ENCODE measurements at regions not wholly inside any gene's neighbourhood (a gene's known extent, or its start where the extent isn't known, plus 50 kb on each side); places are given as distances from the start of the nearest gene placed in this dataset.

GRCh38 chr1:112133487-112133886 lies 144.0 kb upstream of the KCND3 start:
- Histone ChIP-seq H3K4me3 (ENCODE audit: low read length) (no peak overlapping the region), H2AFZ (ENCODE audit: low read depth, low read length) (no peak overlapping the region), H3K9me3 (ENCODE audit: insufficient read depth, low read length) (no peaks in the 10 kb centered on the region), H3K27ac (ENCODE audit: low read length) (no peak overlapping the region), H4K20me1 (ENCODE audit: insufficient read depth, low read length) (no peaks in the 10 kb centered on the region), H3K27me3 (ENCODE audit: low read depth, low read length) (peaks cover 6% of the 10 kb centered on the region), H3K36me3 (replicated peaks; ENCODE audit: low read depth, low read length) (no peaks in the 10 kb centered on the region), H3K79me2 (ENCODE audit: low read length) (no peaks in the 10 kb centered on the region), H3K4me2 (ENCODE audit: low read length) (no peak overlapping the region), H3K4me1 (ENCODE audit: low read length) (no peaks in the 10 kb centered on the region), H3K9ac (ENCODE audit: low read length) (no peak overlapping the region)
- no peak for TF ChIP-seq CTCF (IDR thresholded peaks at IDR 0.05; ENCODE audit: low read depth, low read length)
- no peak for TF ChIP-seq EZH2phosphoT487 (IDR thresholded peaks at IDR 0.05; ENCODE audit: low read depth)

GRCh38 chr1:112140743-112141142 lies 151.3 kb upstream of the KCND3 start:
- Histone ChIP-seq H3K4me1 (ENCODE audit: low read length) (no peaks in the 10 kb centered on the region), H3K9ac (ENCODE audit: low read length) (no peak overlapping the region), H3K36me3 (replicated peaks; ENCODE audit: low read depth, low read length) (no peaks in the 10 kb centered on the region), H3K27me3 (ENCODE audit: low read depth, low read length) (peaks cover 28% of the 10 kb centered on the region), H3K79me2 (ENCODE audit: low read length) (no peaks in the 10 kb centered on the region), H3K4me2 (ENCODE audit: low read length) (no peak overlapping the region), H3K9me3 (ENCODE audit: insufficient read depth, low read length) (no peaks in the 10 kb centered on the region), H3K27ac (ENCODE audit: low read length) (no peak overlapping the region), H3K4me3 (ENCODE audit: low read length) (no peak overlapping the region), H4K20me1 (ENCODE audit: insufficient read depth, low read length) (no peaks in the 10 kb centered on the region), H2AFZ (ENCODE audit: low read depth, low read length) (no peak overlapping the region)
- TF ChIP-seq CTCF (IDR thresholded peaks at IDR 0.05; ENCODE audit: low read depth, low read length) (no peak), EZH2phosphoT487 (IDR thresholded peaks at IDR 0.05; ENCODE audit: low read depth) (no peak)

- Histone ChIP-seq H3K4me2 (ENCODE audit: low read length) (no peak overlapping the region), H3K4me3 (ENCODE audit: low read length) (no peak overlapping the region), H3K36me3 (replicated peaks; ENCODE audit: low read depth, low read length) (no peaks in the 10 kb centered on the region), H3K4me1 (ENCODE audit: low read length) (no peaks in the 10 kb centered on the region), H3K79me2 (ENCODE audit: low read length) (no peaks in the 10 kb centered on the region), H2AFZ (ENCODE audit: low read depth, low read length) (no peak overlapping the region), H3K9me3 (ENCODE audit: insufficient read depth, low read length) (no peaks in the 10 kb centered on the region), H3K27ac (ENCODE audit: low read length) (no peak overlapping the region), H3K27me3 (ENCODE audit: low read depth, low read length) (peaks cover 28% of the 10 kb centered on the region), H3K9ac (ENCODE audit: low read length) (no peak overlapping the region), H4K20me1 (ENCODE audit: insufficient read depth, low read length) (no peaks in the 10 kb centered on the region)
- TF ChIP-seq CTCF (IDR thresholded peaks at IDR 0.05; ENCODE audit: low read depth, low read length) (no peak), EZH2phosphoT487 (IDR thresholded peaks at IDR 0.05; ENCODE audit: low read depth) (no peak)
These were observed 151.8 kb upstream of the KCND3 start for GRCh38 chr1:112141301-112141700.

- Histone ChIP-seq H3K4me1 (ENCODE audit: low read length) (no peaks in the 10 kb centered on the region), H4K20me1 (ENCODE audit: insufficient read depth, low read length) (no peaks in the 10 kb centered on the region), H3K27me3 (ENCODE audit: low read depth, low read length) (peaks cover 28% of the 10 kb centered on the region), H3K79me2 (ENCODE audit: low read length) (no peaks in the 10 kb centered on the region), H3K4me3 (ENCODE audit: low read length) (no peak overlapping the region), H2AFZ (ENCODE audit: low read depth, low read length) (no peak overlapping the region), H3K27ac (ENCODE audit: low read length) (no peak overlapping the region), H3K9ac (ENCODE audit: low read length) (no peak overlapping the region), H3K9me3 (ENCODE audit: insufficient read depth, low read length) (no peaks in the 10 kb centered on the region), H3K4me2 (ENCODE audit: low read length) (no peak overlapping the region), H3K36me3 (replicated peaks; ENCODE audit: low read depth, low read length) (no peaks in the 10 kb centered on the region)
- TF ChIP-seq CTCF (IDR thresholded peaks at IDR 0.05; ENCODE audit: low read depth, low read length): no peak
- TF ChIP-seq EZH2phosphoT487 (IDR thresholded peaks at IDR 0.05; ENCODE audit: low read depth): no peak
These were observed 152.5 kb upstream of the KCND3 start for GRCh38 chr1:112141923-112142322.

Data from OCI-LY3 (cell line).